ENCODE measurements at regions not wholly inside any gene's neighbourhood (a gene's known extent, or its start where the extent isn't known, plus 50 kb on each side); places are given as distances from the start of the nearest gene placed in this dataset.
A peak's percentile ranks its signal among the peaks of the same experiment; 100 is the strongest.

DNA sequence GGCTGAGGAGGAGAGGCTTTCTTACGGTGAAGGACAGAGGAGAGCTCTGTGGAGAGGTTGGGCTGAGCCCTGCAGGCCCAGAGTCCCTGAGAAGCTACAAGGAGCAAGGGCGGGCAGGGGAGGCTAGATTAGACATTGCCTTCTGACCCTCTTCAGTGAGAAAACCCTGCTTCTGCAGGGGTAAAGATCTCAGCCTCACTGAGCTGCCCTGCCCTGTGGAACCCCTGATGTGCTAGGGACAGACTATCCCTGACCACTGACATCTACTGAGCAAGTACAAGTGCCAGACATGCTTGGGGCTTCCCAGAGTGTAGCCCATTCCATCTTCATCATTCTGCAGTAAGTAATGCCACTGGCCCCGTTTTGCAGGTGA, 111.5 kb downstream of the CYP26B1 start:
- POLR2A ChIA-PET, result no interaction called here
- FAIRE-seq, result no peak
- Histone ChIP-seq H3K79me2 (ENCODE audit: insufficient read depth, low read length) (no peaks in the 10 kb centered on the region), H3K9ac (ENCODE audit: insufficient read depth, low read depth, low read length) (no peak overlapping the region), H3K4me1 (ENCODE audit: insufficient read depth, low read length) (no peaks in the 10 kb centered on the region), H3K4me2 (ENCODE audit: low read depth, low read length) (no peak overlapping the region), H3K27ac (ENCODE audit: extremely low read length, insufficient read depth, low read length) (no peak overlapping the region), H3K27me3 (ENCODE audit: control insufficient read depth in 1 of 2, insufficient read depth in 2 of 2, low read length in 2 of 2) (peaks cover 4 to 76% of the 10 kb centered on the region in 2 experiments; a peak in 4 of 5 replicates), H2AFZ (ENCODE audit: low read length) (no peak overlapping the region), H3K4me3 (replicated peaks in 1 of 3; ENCODE audit: insufficient read depth in 1 of 3, low read depth in 2 of 3, low read length in 3 of 3) (no peak overlapping the region), H4K20me1 (ENCODE audit: insufficient read depth, low read length) (peaks cover 3% of the 10 kb centered on the region; the same call in 1 of the 2 replicates), H3K36me3 (replicated peaks in 1 of 2; ENCODE audit: control insufficient read depth in 1 of 2, insufficient read depth in 2 of 2, low read length in 2 of 2) (no peaks in the 10 kb centered on the region), H3K9me3 (ENCODE audit: low read length) (no peaks in the 10 kb centered on the region)
- WGBS (ENCODE audit: low lambda C conversion rate), result 27% methylated on average over 3 of the region's 3 CpGs
- ATAC-seq, result no peak; the same call in 2 of the 3 replicates
- CTCF ChIA-PET (ENCODE audit: low intra/inter-chr PET ratio, low total read pairs), result no interaction called here
- TF ChIP-seq, protein P1, sequence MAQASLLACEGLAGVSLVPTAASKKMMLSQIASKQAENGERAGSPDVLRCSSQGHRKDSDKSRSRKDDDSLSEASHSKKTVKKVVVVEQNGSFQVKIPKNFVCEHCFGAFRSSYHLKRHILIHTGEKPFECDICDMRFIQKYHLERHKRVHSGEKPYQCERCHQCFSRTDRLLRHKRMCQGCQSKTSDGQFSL (CRISPR knock-in tag; IDR thresholded peaks at IDR 0.05), result no peak
- TF ChIP-seq, protein P2, sequence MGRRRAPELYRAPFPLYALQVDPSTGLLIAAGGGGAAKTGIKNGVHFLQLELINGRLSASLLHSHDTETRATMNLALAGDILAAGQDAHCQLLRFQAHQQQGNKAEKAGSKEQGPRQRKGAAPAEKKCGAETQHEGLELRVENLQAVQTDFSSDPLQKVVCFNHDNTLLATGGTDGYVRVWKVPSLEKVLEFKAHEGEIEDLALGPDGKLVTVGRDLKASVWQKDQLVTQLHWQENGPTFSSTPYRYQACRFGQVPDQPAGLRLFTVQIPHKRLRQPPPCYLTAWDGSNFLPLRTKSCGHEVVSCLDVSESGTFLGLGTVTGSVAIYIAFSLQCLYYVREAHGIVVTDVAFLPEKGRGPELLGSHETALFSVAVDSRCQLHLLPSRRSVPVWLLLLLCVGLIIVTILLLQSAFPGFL (CRISPR knock-in tag; IDR thresholded peaks at IDR 0.05), result no peak
- in situ Hi-C loops (cut with HindIII; ENCODE audit: extremely low pct_ligation_motif_present, low pct_unique_long_range_greater_than_20kb), result no loop called here
- no TSS peak for BruUV-seq (replicated peaks)
- intact Hi-C loops (cut with micrococcal nuclease; ENCODE audit: unreplicated experiment), result no loop called here
- no peak for DNase-seq (ENCODE audit: low spot score)

DNA sequence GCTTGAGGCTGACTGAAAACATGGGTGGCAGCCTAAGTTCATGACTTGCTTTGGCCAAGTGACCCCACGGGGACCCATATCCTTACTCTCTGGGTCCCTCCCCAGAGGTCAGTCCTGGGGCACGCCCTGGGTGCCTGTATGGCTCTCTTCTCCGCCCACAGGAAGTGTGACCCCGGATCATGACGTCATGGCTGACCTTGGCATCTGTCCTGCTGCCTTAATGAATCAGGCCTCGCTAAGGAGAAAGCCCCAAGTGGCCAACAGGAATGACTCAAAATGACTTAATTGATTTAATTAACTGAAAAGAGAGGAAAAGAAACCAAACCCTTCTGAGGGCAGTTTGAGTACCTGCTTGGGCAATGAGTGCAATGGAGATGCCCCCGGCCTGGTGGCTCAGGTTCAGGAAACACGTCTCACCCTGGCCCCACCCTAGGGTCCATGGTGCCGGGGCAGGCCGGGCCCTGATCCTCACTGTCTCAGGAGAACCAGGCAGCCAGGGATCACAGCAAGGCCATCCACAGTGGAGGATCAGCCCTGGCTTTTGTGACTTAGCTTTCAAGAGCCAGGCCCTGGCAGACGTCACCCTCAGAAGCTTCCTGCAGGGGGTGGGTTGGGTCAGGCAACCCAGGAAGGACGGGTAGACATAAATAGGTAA, 112.0 kb downstream of the CYP26B1 start:
- Histone ChIP-seq H2AFZ (ENCODE audit: low read length) (no peak overlapping the region), H4K20me1 (ENCODE audit: insufficient read depth, low read length) (peaks cover 3% of the 10 kb centered on the region; the same call in 1 of the 2 replicates), H3K9me3 (ENCODE audit: low read length) (no peaks in the 10 kb centered on the region), H3K4me1 (ENCODE audit: insufficient read depth, low read length) (no peaks in the 10 kb centered on the region), H3K4me3 (replicated peaks in 1 of 3; ENCODE audit: insufficient read depth in 1 of 3, low read depth in 2 of 3, low read length in 3 of 3) (no peak overlapping the region), H3K79me2 (ENCODE audit: insufficient read depth, low read length) (no peaks in the 10 kb centered on the region), H3K9ac (ENCODE audit: insufficient read depth, low read depth, low read length) (no peak overlapping the region), H3K4me2 (ENCODE audit: low read depth, low read length) (no peak overlapping the region), H3K27ac (ENCODE audit: extremely low read length, insufficient read depth, low read length) (no peak overlapping the region), H3K36me3 (replicated peaks in 1 of 2; ENCODE audit: control insufficient read depth in 1 of 2, insufficient read depth in 2 of 2, low read length in 2 of 2) (no peaks in the 10 kb centered on the region), H3K27me3 (ENCODE audit: control insufficient read depth in 1 of 2, insufficient read depth in 2 of 2, low read length in 2 of 2) (peaks cover 4 to 76% of the 10 kb centered on the region in 2 experiments; a peak in 4 of 5 replicates)
- CTCF ChIA-PET (ENCODE audit: low intra/inter-chr PET ratio, low total read pairs), result no interaction called here
- no peak for TF ChIP-seq SYNCRIP (IDR thresholded peaks at IDR 0.05; ENCODE audit: insufficient read depth, low read depth, low read length)
- no peak for TF ChIP-seq ZNF180 (CRISPR knock-in tag; IDR thresholded peaks at IDR 0.05; ENCODE audit: borderline replicate concordance, low read depth)
- TF ChIP-seq NR2C2 (CRISPR knock-in tag; IDR thresholded peaks at IDR 0.05; ENCODE audit: borderline replicate concordance), result 0 out of 2 replicates have a peak, but pooled peaks have one; percentile 29
- TF ChIP-seq CREB1 (IDR thresholded peaks at IDR 0.05), result peak; percentile 96
- no peak for TF ChIP-seq CREB1 (CRISPR knock-in tag; IDR thresholded peaks at IDR 0.05)
- TF ChIP-seq, protein P3, sequence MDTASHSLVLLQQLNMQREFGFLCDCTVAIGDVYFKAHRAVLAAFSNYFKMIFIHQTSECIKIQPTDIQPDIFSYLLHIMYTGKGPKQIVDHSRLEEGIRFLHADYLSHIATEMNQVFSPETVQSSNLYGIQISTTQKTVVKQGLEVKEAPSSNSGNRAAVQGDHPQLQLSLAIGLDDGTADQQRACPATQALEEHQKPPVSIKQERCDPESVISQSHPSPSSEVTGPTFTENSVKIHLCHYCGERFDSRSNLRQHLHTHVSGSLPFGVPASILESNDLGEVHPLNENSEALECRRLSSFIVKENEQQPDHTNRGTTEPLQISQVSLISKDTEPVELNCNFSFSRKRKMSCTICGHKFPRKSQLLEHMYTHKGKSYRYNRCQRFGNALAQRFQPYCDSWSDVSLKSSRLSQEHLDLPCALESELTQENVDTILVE (CRISPR knock-in tag; IDR thresholded peaks at IDR 0.05), result no peak
- TF ChIP-seq, protein P4, sequence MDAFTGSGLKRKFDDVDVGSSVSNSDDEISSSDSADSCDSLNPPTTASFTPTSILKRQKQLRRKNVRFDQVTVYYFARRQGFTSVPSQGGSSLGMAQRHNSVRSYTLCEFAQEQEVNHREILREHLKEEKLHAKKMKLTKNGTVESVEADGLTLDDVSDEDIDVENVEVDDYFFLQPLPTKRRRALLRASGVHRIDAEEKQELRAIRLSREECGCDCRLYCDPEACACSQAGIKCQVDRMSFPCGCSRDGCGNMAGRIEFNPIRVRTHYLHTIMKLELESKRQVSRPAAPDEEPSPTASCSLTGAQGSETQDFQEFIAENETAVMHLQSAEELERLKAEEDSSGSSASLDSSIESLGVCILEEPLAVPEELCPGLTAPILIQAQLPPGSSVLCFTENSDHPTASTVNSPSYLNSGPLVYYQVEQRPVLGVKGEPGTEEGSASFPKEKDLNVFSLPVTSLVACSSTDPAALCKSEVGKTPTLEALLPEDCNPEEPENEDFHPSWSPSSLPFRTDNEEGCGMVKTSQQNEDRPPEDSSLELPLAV (CRISPR knock-in tag; conservative IDR thresholded peaks at IDR 0.05; ENCODE audit: low read depth), result no peak
- TF ChIP-seq ATF7 (IDR thresholded peaks at IDR 0.05), result peak; percentile 97
- no peak for TF ChIP-seq ATF7 (CRISPR knock-in tag; IDR thresholded peaks at IDR 0.05)
- TF ChIP-seq ZC3H4 (CRISPR knock-in tag; IDR thresholded peaks at IDR 0.05; ENCODE audit: borderline replicate concordance), result no peak
- FAIRE-seq (no peak), ATAC-seq (no peak; the same call in 2 of the 3 replicates), DNase-seq (ENCODE audit: low spot score) (no peak)
- intact Hi-C loops (cut with micrococcal nuclease; ENCODE audit: unreplicated experiment) (no loop called here), in situ Hi-C loops (cut with HindIII; ENCODE audit: extremely low pct_ligation_motif_present, low pct_unique_long_range_greater_than_20kb) (no loop called here)
- no TSS peak for BruUV-seq (replicated peaks)
- POLR2A ChIA-PET, result no interaction called here
- WGBS (ENCODE audit: low lambda C conversion rate), result 20% methylated on average over 12 of the region's 12 CpGs

All from HepG2 (cell line).